ENCODE measurements at regions not wholly inside any gene's neighbourhood (a gene's known extent, or its start where the extent isn't known, plus 50 kb on each side); places are given as distances from the start of the nearest gene placed in this dataset.

- no peak for DNase-seq
Observed at GRCh38 chrX:103158317-103158621, 56.6 kb upstream of the BEX4 start.

DNA sequence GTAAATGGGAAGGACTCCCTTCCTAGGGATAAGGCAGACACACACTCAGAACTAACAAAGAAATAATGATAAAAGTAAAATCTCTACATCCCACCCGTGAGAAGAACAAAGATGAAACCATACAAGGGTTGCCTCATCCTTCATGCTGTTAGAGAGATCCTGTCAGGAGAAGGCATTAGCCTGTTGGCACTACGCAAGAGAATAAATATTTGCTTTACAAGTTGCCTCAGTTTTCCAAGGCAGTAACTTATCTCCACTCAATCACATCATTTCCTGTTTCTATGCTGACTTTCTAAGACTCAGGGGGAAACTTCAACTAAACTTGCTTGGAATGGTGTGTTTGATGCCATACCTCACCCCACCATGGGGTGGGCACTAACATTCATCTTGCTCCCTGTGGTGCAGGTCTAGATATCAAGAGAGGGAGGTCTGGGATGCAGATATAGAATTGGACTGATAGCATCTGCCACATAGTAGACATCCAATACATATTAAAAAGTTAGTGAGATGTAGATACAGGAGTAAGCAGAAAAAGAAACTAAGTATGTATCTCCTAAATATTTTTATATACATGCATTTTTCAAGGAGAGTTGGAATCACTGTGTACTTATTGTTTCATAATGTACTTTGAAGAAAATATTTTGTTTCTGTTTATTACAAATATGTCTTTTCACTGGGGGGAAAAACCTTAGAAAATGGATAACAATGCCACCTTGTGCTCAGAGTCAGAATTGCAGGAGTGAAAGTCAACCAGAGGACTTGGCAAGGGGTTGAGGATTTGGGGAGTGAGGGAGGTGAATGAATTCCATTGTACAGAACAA is 57.2 kb upstream of the BEX4 start:
- DNase-seq, result peak; percentile 59

DNA sequence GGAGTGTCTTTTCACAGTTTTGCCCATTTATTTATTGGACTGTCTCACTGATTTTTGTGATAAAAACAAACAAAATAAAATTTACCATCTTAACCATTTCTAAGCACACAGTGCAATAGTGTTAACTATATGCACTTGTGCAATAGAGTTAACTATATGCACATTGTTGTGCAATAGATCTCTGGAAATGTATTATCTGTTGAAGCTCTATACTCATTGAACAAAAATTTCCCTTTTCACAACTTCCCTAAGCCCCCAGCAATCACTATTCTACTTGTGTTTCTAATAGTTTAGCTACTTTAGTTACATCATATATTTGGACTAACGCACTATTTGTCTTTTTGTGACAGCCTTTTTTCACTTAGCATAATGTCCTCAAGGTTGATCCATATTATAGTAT is 59.7 kb upstream of the BEX4 start:
- DNase-seq, result no peak

- DNase-seq, result no peak
Observed at GRCh38 chrX:103153661-103154060, 60.7 kb upstream of the NXF3 start.

GRCh38 chrX:103151799-103152198 is 58.9 kb upstream of the NXF3 start:
- DNase-seq, result no peak

GRCh38 chrX:103149652-103150051 is 56.7 kb upstream of the NXF3 start:
- no peak for DNase-seq

DNA sequence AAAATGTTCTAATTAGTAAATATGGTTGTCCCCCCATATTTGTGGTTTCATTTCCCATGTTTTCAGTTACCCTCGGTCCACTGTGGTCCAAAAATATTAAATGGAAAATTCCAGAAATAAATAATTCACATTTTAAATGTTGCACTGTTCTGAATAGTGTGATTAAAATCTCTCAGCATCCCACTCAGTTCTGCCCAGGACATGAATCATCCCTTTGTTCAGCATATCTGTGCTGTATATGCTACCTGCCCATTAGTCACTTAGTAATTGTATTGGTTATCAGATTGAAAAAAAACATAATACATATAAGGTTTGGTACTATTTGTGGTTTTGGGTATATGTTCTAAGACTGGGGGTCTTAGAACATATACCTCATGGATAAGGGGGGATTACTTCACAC is 55.1 kb upstream of the NXF3 start:
- no peak for DNase-seq

Data from hematopoietic multipotent progenitor cell treated with erythropoietin and hydrocortisone succinate and interleukin-3 and kit ligand, for 8 days (in vitro differentiated cells).